Colonic mucosa (tissue), 4 donors: ENCODE measurements at regions not wholly inside any gene's neighbourhood (a gene's known extent, or its start where the extent isn't known, plus 50 kb on each side); places are given as distances from the start of the nearest gene placed in this dataset.

Experiments
- DNase-seq: peaks from one replicate; pipeline ENCODE4 v3.0.0-alpha.2; 2020
- H3K27ac ChIP-seq: fragments of 200-600 bp; one replicate; pipeline ENCODE4 v1.8.0; 2021
- H3K27me3 ChIP-seq: fragments of 200-600 bp; one replicate; pipeline ENCODE4 v1.8.0; 2021
- H3K36me3 ChIP-seq: fragments of 200-600 bp; one replicate; pipeline ENCODE4 v1.8.0; 2021
- H3K4me1 ChIP-seq: fragments of 200-600 bp; one replicate; pipeline ENCODE4 v1.8.0; 2021; ENCODE audit warnings: mild to moderate bottlenecking
- H3K4me3 ChIP-seq: fragments of 200-600 bp; one replicate; pipeline ENCODE4 v1.8.0; 2021
- H3K9ac ChIP-seq, 2 donors: one replicate each; pipeline ENCODE4 v1.7.0; 2013; ENCODE audit warnings: control low read depth in 2 of 2, low read depth in 2 of 2, low read length in 2 of 2
- H3K9me3 ChIP-seq: fragments of 200-600 bp; one replicate; pipeline ENCODE4 v1.8.0; 2021
- intact Hi-C: fragments of 100-400 bp; cut with DNase I; formaldehyde crosslinking; loops from one replicate; pipeline ENCODE4 v1.14.1; 2022
- TF ChIP-seq, protein P1 (sequence below): fragments of 200-600 bp; IDR thresholded peaks from one replicate; pipeline ENCODE4 v1.8.0; 2022; ENCODE audit warnings: antibody characterized with exemption, mild to moderate bottlenecking
- donor health status: healthy.
- donor health status: DM: no; HTN: no; CAD: no.
- donor health status: DM: no; HTN: no; CAD: no.

GRCh38 chr10:105964009-105964408 lies 1200.5 kb downstream of the SORCS1 start:
- Histone ChIP-seq H3K4me1 (no peaks in the 10 kb centered on the region), H3K36me3 (no peaks in the 10 kb centered on the region), H3K4me3 (no peak overlapping the region), H3K9ac (no peak overlapping the region), H3K27ac (no peak overlapping the region), H3K9me3 (no peaks in the 10 kb centered on the region), H3K27me3 (no peaks in the 10 kb centered on the region)
- no peak for DNase-seq
- intact Hi-C loops = no loop called here
- TF ChIP-seq, protein P1, sequence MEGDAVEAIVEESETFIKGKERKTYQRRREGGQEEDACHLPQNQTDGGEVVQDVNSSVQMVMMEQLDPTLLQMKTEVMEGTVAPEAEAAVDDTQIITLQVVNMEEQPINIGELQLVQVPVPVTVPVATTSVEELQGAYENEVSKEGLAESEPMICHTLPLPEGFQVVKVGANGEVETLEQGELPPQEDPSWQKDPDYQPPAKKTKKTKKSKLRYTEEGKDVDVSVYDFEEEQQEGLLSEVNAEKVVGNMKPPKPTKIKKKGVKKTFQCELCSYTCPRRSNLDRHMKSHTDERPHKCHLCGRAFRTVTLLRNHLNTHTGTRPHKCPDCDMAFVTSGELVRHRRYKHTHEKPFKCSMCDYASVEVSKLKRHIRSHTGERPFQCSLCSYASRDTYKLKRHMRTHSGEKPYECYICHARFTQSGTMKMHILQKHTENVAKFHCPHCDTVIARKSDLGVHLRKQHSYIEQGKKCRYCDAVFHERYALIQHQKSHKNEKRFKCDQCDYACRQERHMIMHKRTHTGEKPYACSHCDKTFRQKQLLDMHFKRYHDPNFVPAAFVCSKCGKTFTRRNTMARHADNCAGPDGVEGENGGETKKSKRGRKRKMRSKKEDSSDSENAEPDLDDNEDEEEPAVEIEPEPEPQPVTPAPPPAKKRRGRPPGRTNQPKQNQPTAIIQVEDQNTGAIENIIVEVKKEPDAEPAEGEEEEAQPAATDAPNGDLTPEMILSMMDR = no peak

DNA sequence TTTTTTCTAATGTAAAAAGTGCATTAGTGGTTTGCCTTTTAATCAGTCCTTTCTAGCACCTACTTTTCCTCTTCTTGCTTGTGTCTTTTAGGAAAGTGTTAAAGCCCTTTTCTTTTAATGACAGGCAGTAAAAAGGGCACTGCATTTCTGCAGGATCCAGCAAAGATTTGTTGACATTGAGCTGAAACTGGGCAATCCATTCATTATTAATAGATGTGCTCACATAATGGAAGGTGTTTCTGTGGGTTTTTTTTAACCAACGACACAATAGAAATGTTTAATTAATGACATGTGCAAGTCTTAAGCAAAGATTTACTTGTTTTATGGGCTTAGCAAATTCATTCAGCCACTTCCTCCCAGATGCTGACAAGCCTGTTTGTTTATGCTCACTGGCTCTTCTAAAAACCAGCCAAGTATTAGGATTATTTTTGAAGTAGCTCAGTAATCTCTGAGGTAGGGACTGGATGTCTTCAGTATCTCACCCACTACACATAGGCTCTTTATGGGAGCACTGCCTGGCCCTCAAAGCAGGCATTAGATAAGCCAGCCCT lies 1201.1 kb downstream of the SORCS1 start:
- no peak overlapping the region for H3K4me3 ChIP-seq
- no peaks in the 10 kb centered on the region for H3K27me3 ChIP-seq
- TF ChIP-seq, protein P1 = no peak
- intact Hi-C loops = no loop called here
- H3K9ac ChIP-seq = no peak overlapping the region
- H3K9me3 ChIP-seq = no peaks in the 10 kb centered on the region
- no peaks in the 10 kb centered on the region for H3K4me1 ChIP-seq
- no peak for DNase-seq
- no peak overlapping the region for H3K27ac ChIP-seq
- H3K36me3 ChIP-seq = no peaks in the 10 kb centered on the region

- intact Hi-C loops = no loop called here
- H3K4me1 ChIP-seq = no peaks in the 10 kb centered on the region
- no peak overlapping the region for H3K27ac ChIP-seq
- no peaks in the 10 kb centered on the region for H3K36me3 ChIP-seq
- DNase-seq = no peak
- H3K27me3 ChIP-seq = no peaks in the 10 kb centered on the region
- no peak overlapping the region for H3K4me3 ChIP-seq
- H3K9me3 ChIP-seq = no peaks in the 10 kb centered on the region
- H3K9ac ChIP-seq = no peak overlapping the region
- TF ChIP-seq, protein P1 = no peak
Measured at GRCh38 chr10:105956550-105956949, 1208.0 kb downstream of the SORCS1 start.

DNA sequence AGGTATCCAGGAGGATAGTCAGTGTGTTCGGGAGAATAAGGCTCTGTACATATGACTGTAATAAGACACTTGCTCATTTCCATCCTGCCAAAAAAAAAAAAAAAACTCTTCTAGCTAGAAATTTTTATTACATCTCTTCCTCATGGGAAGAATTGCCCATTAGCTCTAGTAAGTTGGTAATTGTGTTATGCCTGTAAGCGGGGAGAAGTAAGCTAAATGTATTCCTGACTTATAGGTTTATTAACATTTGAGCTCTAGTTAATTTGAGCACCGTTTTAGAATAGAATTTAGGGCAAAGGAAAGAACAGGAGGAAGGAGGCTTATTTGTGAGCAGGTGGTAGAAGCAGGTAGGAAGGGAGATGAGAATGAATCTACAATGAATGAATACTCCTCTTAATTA lies 1210.6 kb downstream of the SORCS1 start:
- Histone ChIP-seq H3K9ac (no peak overlapping the region), H3K36me3 (no peaks in the 10 kb centered on the region), H3K4me3 (no peak overlapping the region), H3K4me1 (no peaks in the 10 kb centered on the region), H3K27ac (no peak overlapping the region), H3K27me3 (no peaks in the 10 kb centered on the region), H3K9me3 (no peaks in the 10 kb centered on the region)
- intact Hi-C loops = no loop called here
- no peak for DNase-seq
- TF ChIP-seq, protein P1 = no peak

- TF ChIP-seq, protein P1 = no peak
Measured at GRCh38 chr10:105953056-105953455, 1211.5 kb downstream of the SORCS1 start.

GRCh38 chr10:105952153-105952552 lies 1212.4 kb downstream of the SORCS1 start:
- Histone ChIP-seq H3K36me3 (no peaks in the 10 kb centered on the region), H3K9me3 (no peaks in the 10 kb centered on the region), H3K9ac (no peak overlapping the region), H3K27ac (no peak overlapping the region), H3K27me3 (no peaks in the 10 kb centered on the region), H3K4me3 (no peak overlapping the region), H3K4me1 (no peaks in the 10 kb centered on the region)
- TF ChIP-seq, protein P1 = no peak
- intact Hi-C loops = no loop called here
- DNase-seq = no peak

More at GRCh38 chr10:105953056-105953455, 1211.5 kb downstream of the SORCS1 start:
- Histone ChIP-seq H3K9me3 (no peaks in the 10 kb centered on the region), H3K4me3 (no peak overlapping the region), H3K36me3 (no peaks in the 10 kb centered on the region), H3K4me1 (no peaks in the 10 kb centered on the region), H3K27me3 (no peaks in the 10 kb centered on the region), H3K27ac (no peak overlapping the region), H3K9ac (no peak overlapping the region)
- no peak for DNase-seq
- intact Hi-C loops = no loop called here
